Ascending aorta (tissue), 2 donors: ENCODE measurements at regions not wholly inside any gene's neighbourhood (a gene's known extent, or its start where the extent isn't known, plus 50 kb on each side); places are given as distances from the start of the nearest gene placed in this dataset.

ENCODE experiments used
- DNase-seq, 2 donors: peaks; one replicate each; pipeline ENCODE4 v3.0.0-alpha.2; 2019; ENCODE audit warnings: low spot score in 2 of 2
- H3K27ac ChIP-seq, 2 donors: fragments of 200-600 bp; sonication (generic); one replicate each; pipeline ENCODE4 v1.5.1; 2016 to 2017; ENCODE audit warnings: mild to moderate bottlenecking in 1 of 2
- H3K27me3 ChIP-seq: fragments of 200-600 bp; sonication (generic); one replicate; pipeline ENCODE4 v1.5.1; 2017
- H3K36me3 ChIP-seq, 2 donors: fragments of 200-600 bp; sonication (generic); one replicate each; pipeline ENCODE4 v1.5.1; 2016
- H3K4me1 ChIP-seq, 2 donors: fragments of 200-600 bp; sonication (generic); one replicate each; pipeline ENCODE4 v1.5.1; 2016 to 2017; ENCODE audit warnings: mild to moderate bottlenecking in 1 of 2
- H3K4me3 ChIP-seq, 2 donors: fragments of 200-600 bp; sonication (generic); one replicate each; pipeline ENCODE4 v1.5.1; 2016 to 2017; ENCODE audit warnings: mild to moderate bottlenecking in 1 of 2
- H3K9me3 ChIP-seq, 2 donors: fragments of 200-600 bp; sonication (generic); one replicate each; pipeline ENCODE4 v1.5.1; 2016
- CTCF ChIP-seq, 3 experiments: fragments of 200-600 bp in 2 of 3; fragments of 450-650 bp in 1 of 3; sonication (generic) in 2 of 3; IDR thresholded peaks; one replicate each; pipeline ENCODE4 v1.5.1; 2016 to 2019; ENCODE audit warnings: antibody characterized with exemption in 3 of 3, mild to moderate bottlenecking in 1 of 3, moderate library complexity in 1 of 3
- intact Hi-C: fragments of 100-400 bp; cut with DNase I; formaldehyde crosslinking; loops from one replicate; pipeline ENCODE4 v1.15.1; 2023

- Histone ChIP-seq H3K27ac (no peak overlapping the region), H3K36me3 (no peaks in the 10 kb centered on the region), H3K4me3 (no peak overlapping the region), H3K9me3 (no peaks in the 10 kb centered on the region), H3K4me1 (no peaks in the 10 kb centered on the region), H3K27me3 (no peaks in the 10 kb centered on the region)
- TF ChIP-seq CTCF (IDR thresholded peaks at IDR 0.05), result no peak
- intact Hi-C loops, result no loop called here
- no peak for DNase-seq
These were observed 389.1 kb downstream of the IRS2 start for GRCh38 chr13:109397285-109397684.

GRCh38 chr13:109396266-109396665 is 390.1 kb downstream of the IRS2 start:
- H3K36me3 ChIP-seq, result no peaks in the 10 kb centered on the region
- H3K4me3 ChIP-seq, result no peak overlapping the region
- intact Hi-C loops, result no loop called here
- H3K9me3 ChIP-seq, result no peaks in the 10 kb centered on the region
- H3K27me3 ChIP-seq, result no peaks in the 10 kb centered on the region
- no peak for DNase-seq
- TF ChIP-seq CTCF (IDR thresholded peaks at IDR 0.05), result no peak
- no peak overlapping the region for H3K27ac ChIP-seq
- no peaks in the 10 kb centered on the region for H3K4me1 ChIP-seq

- no peaks in the 10 kb centered on the region for H3K9me3 ChIP-seq
- TF ChIP-seq CTCF (IDR thresholded peaks at IDR 0.05), result no peak
- no peaks in the 10 kb centered on the region for H3K4me1 ChIP-seq
- H3K4me3 ChIP-seq, result no peak overlapping the region
- no peak for DNase-seq
- H3K36me3 ChIP-seq, result no peaks in the 10 kb centered on the region
- H3K27me3 ChIP-seq, result no peaks in the 10 kb centered on the region
- intact Hi-C loops, result no loop called here
- H3K27ac ChIP-seq, result no peak overlapping the region
These were observed 391.4 kb downstream of the IRS2 start for GRCh38 chr13:109395014-109395413.

GRCh38 chr13:109394311-109394988 is 391.9 kb downstream of the IRS2 start:
- no peak overlapping the region for H3K27ac ChIP-seq
- intact Hi-C loops, result no loop called here
- H3K9me3 ChIP-seq, result no peaks in the 10 kb centered on the region
- no peak overlapping the region for H3K4me3 ChIP-seq
- H3K36me3 ChIP-seq, result no peaks in the 10 kb centered on the region
- no peaks in the 10 kb centered on the region for H3K4me1 ChIP-seq
- no peak for TF ChIP-seq CTCF (IDR thresholded peaks at IDR 0.05)
- H3K27me3 ChIP-seq, result no peaks in the 10 kb centered on the region
- DNase-seq, result no peak

GRCh38 chr13:109393045-109393444 is 393.3 kb downstream of the IRS2 start:
- intact Hi-C loops, result no loop called here
- H3K27me3 ChIP-seq, result no peaks in the 10 kb centered on the region
- no peak for DNase-seq
- no peaks in the 10 kb centered on the region for H3K9me3 ChIP-seq
- H3K4me1 ChIP-seq, result no peaks in the 10 kb centered on the region
- no peak for TF ChIP-seq CTCF (IDR thresholded peaks at IDR 0.05)
- no peaks in the 10 kb centered on the region for H3K36me3 ChIP-seq
- H3K4me3 ChIP-seq, result no peak overlapping the region
- H3K27ac ChIP-seq, result no peak overlapping the region

- no peak overlapping the region for H3K4me3 ChIP-seq
- intact Hi-C loops, result no loop called here
- no peaks in the 10 kb centered on the region for H3K9me3 ChIP-seq
- no peaks in the 10 kb centered on the region for H3K4me1 ChIP-seq
- no peak overlapping the region for H3K27ac ChIP-seq
- H3K36me3 ChIP-seq, result no peaks in the 10 kb centered on the region
- H3K27me3 ChIP-seq, result no peaks in the 10 kb centered on the region
- no peak for DNase-seq
- TF ChIP-seq CTCF (IDR thresholded peaks at IDR 0.05), result no peak
These were observed 396.0 kb downstream of the IRS2 start for GRCh38 chr13:109390391-109390790.
